ENCODE measurements at regions not wholly inside any gene's neighbourhood (a gene's known extent, or its start where the extent isn't known, plus 50 kb on each side); places are given as distances from the start of the nearest gene placed in this dataset.
"Not testable (repeated sequence)": the region's sequence is repeated elsewhere in the genome, so short reads cannot be mapped to it uniquely, and the experiment has no call there.

- Mint-ChIP-seq H3K4me3 (no peak overlapping the region), H3K36me3 (ENCODE audit: low read depth) (no peaks in the 10 kb centered on the region), H3K27ac (no peak overlapping the region), H3K27me3 (ENCODE audit: low read depth, poor library complexity) (peaks cover 8% of the 10 kb centered on the region), H3K4me1 (peaks cover 44% of the 10 kb centered on the region), H3K9me3 (no peaks in the 10 kb centered on the region)
- TF ChIP-seq, protein P1, sequence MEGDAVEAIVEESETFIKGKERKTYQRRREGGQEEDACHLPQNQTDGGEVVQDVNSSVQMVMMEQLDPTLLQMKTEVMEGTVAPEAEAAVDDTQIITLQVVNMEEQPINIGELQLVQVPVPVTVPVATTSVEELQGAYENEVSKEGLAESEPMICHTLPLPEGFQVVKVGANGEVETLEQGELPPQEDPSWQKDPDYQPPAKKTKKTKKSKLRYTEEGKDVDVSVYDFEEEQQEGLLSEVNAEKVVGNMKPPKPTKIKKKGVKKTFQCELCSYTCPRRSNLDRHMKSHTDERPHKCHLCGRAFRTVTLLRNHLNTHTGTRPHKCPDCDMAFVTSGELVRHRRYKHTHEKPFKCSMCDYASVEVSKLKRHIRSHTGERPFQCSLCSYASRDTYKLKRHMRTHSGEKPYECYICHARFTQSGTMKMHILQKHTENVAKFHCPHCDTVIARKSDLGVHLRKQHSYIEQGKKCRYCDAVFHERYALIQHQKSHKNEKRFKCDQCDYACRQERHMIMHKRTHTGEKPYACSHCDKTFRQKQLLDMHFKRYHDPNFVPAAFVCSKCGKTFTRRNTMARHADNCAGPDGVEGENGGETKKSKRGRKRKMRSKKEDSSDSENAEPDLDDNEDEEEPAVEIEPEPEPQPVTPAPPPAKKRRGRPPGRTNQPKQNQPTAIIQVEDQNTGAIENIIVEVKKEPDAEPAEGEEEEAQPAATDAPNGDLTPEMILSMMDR (IDR thresholded peaks at IDR 0.05) = no peak
- DNase-seq = no peak
These were observed 313.1 kb downstream of the ADGRD1 start for GRCh38 chr12:131266591-131267467.

DNA sequence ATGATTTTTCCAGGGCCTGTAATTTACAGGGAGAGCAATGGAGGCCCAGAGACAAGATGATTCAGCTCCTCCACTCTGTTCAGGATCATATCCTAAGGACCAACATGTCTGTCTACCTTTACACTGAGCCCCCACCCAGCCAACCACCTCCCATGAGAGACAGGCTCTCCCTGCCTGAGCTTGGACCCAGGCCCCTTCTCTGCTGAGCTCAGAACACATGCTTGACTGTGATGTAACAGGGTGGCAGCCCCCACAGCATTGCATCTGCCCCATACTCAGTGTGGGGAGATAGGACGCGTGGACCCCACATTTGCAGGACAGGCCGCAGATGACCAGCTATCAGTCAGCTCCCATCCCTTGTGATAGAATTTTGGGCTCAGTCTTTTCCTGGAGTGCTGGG, 313.9 kb downstream of the ADGRD1 start:
- Mint-ChIP-seq H3K4me1 (peaks cover 38% of the 10 kb centered on the region), H3K27me3 (ENCODE audit: low read depth, poor library complexity) (peaks cover 7% of the 10 kb centered on the region), H3K36me3 (ENCODE audit: low read depth) (no peaks in the 10 kb centered on the region), H3K27ac (peak overlapping the region; percentile 9), H3K9me3 (no peaks in the 10 kb centered on the region), H3K4me3 (no peak overlapping the region)
- TF ChIP-seq, protein P1 (IDR thresholded peaks at IDR 0.05) = no peak
- no peak for DNase-seq

DNA sequence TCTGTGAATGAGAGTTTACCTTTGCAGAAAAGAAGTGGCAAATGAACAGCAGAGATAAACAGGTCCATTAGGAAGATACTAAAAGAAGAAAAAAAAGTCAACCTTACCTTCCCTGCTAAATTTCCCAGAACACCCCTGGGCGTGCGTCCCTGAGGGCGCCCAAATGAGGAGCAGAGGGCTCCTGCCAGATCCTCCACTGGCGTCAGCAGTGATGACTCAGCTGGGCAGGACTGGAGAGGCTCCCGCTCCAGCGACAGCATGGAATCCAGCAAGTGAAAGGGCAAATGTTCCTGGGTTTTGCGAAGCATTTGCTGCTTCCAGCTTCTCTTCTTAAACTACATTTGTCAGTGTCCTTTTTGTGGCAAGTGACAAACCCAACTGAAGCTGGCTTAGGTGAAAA, 314.4 kb downstream of the ADGRD1 start:
- not testable (repeated sequence) for DNase-seq; H3K4me3 Mint-ChIP-seq; H3K27me3 Mint-ChIP-seq (ENCODE audit: low read depth, poor library complexity); H3K27ac Mint-ChIP-seq; H3K9me3 Mint-ChIP-seq; H3K36me3 Mint-ChIP-seq (ENCODE audit: low read depth)
- peaks cover 38% of the 10 kb centered on the region for H3K4me1 Mint-ChIP-seq

- DNase-seq; H3K9me3 Mint-ChIP-seq; H3K27me3 Mint-ChIP-seq (ENCODE audit: low read depth, poor library complexity); H3K36me3 Mint-ChIP-seq (ENCODE audit: low read depth): not testable (repeated sequence)
- Mint-ChIP-seq H3K4me3 (peak overlapping the region; percentile 43), H3K4me1 (peaks cover 38% of the 10 kb centered on the region), H3K27ac (peak overlapping the region; percentile 70)
These were observed 314.9 kb downstream of the ADGRD1 start for GRCh38 chr12:131268571-131268970.

- H3K4me1 Mint-ChIP-seq = peaks cover 37% of the 10 kb centered on the region
These were observed 315.8 kb downstream of the ADGRD1 start for GRCh38 chr12:131269551-131269950.

DNA sequence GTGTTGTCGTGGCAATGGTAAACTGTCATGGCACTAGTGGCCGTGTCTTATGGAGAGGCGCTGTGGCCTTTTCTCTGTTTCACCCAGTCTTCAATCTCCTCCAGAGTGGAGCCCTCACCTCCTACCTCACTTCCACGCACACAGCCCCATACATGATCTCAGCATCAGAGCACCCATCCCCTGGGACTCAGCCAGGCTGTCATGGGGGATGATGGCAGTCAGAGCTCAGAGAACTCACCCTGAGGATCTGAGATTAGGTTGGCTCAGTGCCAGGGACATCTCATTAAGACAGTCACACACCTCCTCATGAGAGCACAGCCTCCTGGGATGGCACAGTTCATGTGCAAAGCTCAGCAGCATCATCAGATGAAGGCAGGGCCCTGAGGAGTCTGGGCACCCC, 316.3 kb downstream of the ADGRD1 start:
- H3K36me3 Mint-ChIP-seq (ENCODE audit: low read depth); H3K9me3 Mint-ChIP-seq; H3K27me3 Mint-ChIP-seq (ENCODE audit: low read depth, poor library complexity); DNase-seq; H3K4me3 Mint-ChIP-seq; H3K27ac Mint-ChIP-seq: not testable (repeated sequence)
- H3K4me1 Mint-ChIP-seq = peaks cover 37% of the 10 kb centered on the region

More at GRCh38 chr12:131269551-131269950, 315.8 kb downstream of the ADGRD1 start:
- Mint-ChIP-seq H3K27ac (no peak overlapping the region), H3K36me3 (ENCODE audit: low read depth) (no peaks in the 10 kb centered on the region), H3K9me3 (no peaks in the 10 kb centered on the region), H3K27me3 (ENCODE audit: low read depth, poor library complexity) (peaks cover 7% of the 10 kb centered on the region), H3K4me3 (no peak overlapping the region)
- TF ChIP-seq, protein P1 (IDR thresholded peaks at IDR 0.05) = no peak
- no peak for DNase-seq

GRCh38 chr12:131271724-131272123, 318.0 kb downstream of the ADGRD1 start:
- Mint-ChIP-seq H3K9me3 (no peaks in the 10 kb centered on the region), H3K27ac (no peak overlapping the region), H3K36me3 (ENCODE audit: low read depth) (no peaks in the 10 kb centered on the region), H3K27me3 (ENCODE audit: low read depth, poor library complexity) (peaks cover 6% of the 10 kb centered on the region), H3K4me3 (no peak overlapping the region), H3K4me1 (peaks cover 31% of the 10 kb centered on the region)
- TF ChIP-seq, protein P1 (IDR thresholded peaks at IDR 0.05) = no peak
- no peak for DNase-seq

DNA sequence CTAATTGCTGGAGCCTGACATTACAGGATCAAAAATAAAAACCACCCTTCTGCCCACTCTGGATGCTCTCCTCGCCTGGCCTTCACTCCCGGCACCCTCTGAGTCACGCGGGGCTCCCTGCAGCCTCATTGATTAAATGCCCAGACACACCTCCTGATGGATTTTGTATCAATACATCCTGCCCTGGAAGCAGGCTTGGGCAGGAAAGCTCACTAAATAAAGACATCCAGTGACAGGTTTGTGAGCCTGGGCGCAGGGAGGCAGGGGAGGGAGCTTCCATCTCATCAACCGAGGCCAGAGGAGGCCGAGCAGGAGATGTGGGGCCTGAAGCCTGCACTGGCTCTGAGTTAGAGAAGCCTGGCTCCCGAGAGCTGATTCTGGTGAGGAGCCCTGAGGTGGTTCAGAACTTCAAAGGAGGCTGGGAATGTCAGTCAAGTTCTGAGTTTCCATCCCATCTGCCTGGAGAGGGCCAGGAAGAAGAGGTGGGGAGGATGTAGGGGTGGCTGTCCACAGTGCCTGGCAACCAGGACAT, 318.6 kb downstream of the ADGRD1 start:
- H3K4me3 Mint-ChIP-seq; H3K36me3 Mint-ChIP-seq (ENCODE audit: low read depth); DNase-seq; H3K9me3 Mint-ChIP-seq; H3K27ac Mint-ChIP-seq; H3K27me3 Mint-ChIP-seq (ENCODE audit: low read depth, poor library complexity): not testable (repeated sequence)
- peaks cover 25% of the 10 kb centered on the region for H3K4me1 Mint-ChIP-seq
